Uterus (tissue), 3 donors: ENCODE measurements at regions not wholly inside any gene's neighbourhood (a gene's known extent, or its start where the extent isn't known, plus 50 kb on each side); places are given as distances from the start of the nearest gene placed in this dataset.
A peak's percentile ranks its signal among the peaks of the same experiment; 100 is the strongest.

ENCODE experiments used
- DNase-seq, 2 donors: peaks; one replicate each; pipeline ENCODE4 v3.0.0-alpha.2; 2019 to 2020
- H3K27ac ChIP-seq, 2 donors: fragments of 200-600 bp; sonication (generic); 1 replicate in 1 of 2; 2 replicates in 1 of 2; pipeline ENCODE4 v1.5.1; 2016 to 2018
- H3K27me3 ChIP-seq, 2 donors: fragments of 200-600 bp; sonication (generic); one replicate each; pipeline ENCODE4 v1.5.1; 2018 to 2019; ENCODE audit warnings: control low read depth in 1 of 2
- H3K36me3 ChIP-seq, 2 donors: fragments of 200-600 bp; sonication (generic); one replicate each; pipeline ENCODE4 v1.5.1; 2019; ENCODE audit warnings: control low read depth in 1 of 2
- H3K4me1 ChIP-seq, 2 donors: fragments of 200-600 bp; sonication (generic); one replicate each; pipeline ENCODE4 v1.5.1; 2018 to 2019; ENCODE audit warnings: control low read depth in 1 of 2
- H3K4me3 ChIP-seq, 2 donors: fragments of 200-600 bp; sonication (generic); 1 replicate in 1 of 2; 2 replicates in 1 of 2; pipeline ENCODE4 v1.5.1; 2018 to 2019; ENCODE audit warnings: mild to moderate bottlenecking in 1 of 2
- H3K9me3 ChIP-seq, 2 donors: fragments of 200-600 bp; sonication (generic); one replicate each; pipeline ENCODE4 v1.5.1; 2019; ENCODE audit warnings: control low read depth in 1 of 2
- CTCF ChIP-seq, 4 experiments: fragments of 200-600 bp in 2 of 4; fragments of 450-650 bp in 2 of 4; sonication (generic) in 2 of 4; IDR thresholded peaks; one replicate each; pipeline ENCODE4 v1.5.1; 2016 to 2019; ENCODE audit warnings: antibody characterized with exemption in 4 of 4, mild to moderate bottlenecking in 2 of 4, moderate library complexity in 1 of 4
- POLR2A ChIP-seq, 2 donors: fragments of 450-650 bp; IDR thresholded peaks; one replicate each; pipeline ENCODE4 v1.6.1; 2016; ENCODE audit warnings: antibody characterized with exemption in 2 of 2, mild to moderate bottlenecking in 1 of 2, moderate library complexity in 1 of 2
- intact Hi-C: fragments of 100-400 bp; cut with DNase I; formaldehyde crosslinking; loops from one replicate; pipeline ENCODE4 v1.15.1; 2023; ENCODE audit warnings: low total_unique reads
- donor health status: DM: yes; HTN: yes; CAD: no.

GRCh38 chr2:239753401-239753837, 271.7 kb downstream of the NDUFA10 start:
- Histone ChIP-seq H3K4me1 (peaks cover 0 to 14% of the 10 kb centered on the region in 2 donors), H3K27me3 (no peaks in the 10 kb centered on the region), H3K36me3 (no peaks in the 10 kb centered on the region), H3K9me3 (no peaks in the 10 kb centered on the region), H3K4me3 (no peak overlapping the region), H3K27ac (no peak overlapping the region)
- no peak for TF ChIP-seq CTCF (IDR thresholded peaks at IDR 0.05)
- no peak for TF ChIP-seq POLR2A (IDR thresholded peaks at IDR 0.05)
- intact Hi-C loops, result no loop called here
- DNase-seq, result no peak

- Histone ChIP-seq H3K27me3 (no peaks in the 10 kb centered on the region), H3K9me3 (no peaks in the 10 kb centered on the region), H3K27ac (no peak overlapping the region), H3K4me1 (peaks cover 0 to 14% of the 10 kb centered on the region in 2 donors), H3K4me3 (no peak overlapping the region), H3K36me3 (no peaks in the 10 kb centered on the region)
- intact Hi-C loops, result no loop called here
- TF ChIP-seq POLR2A (IDR thresholded peaks at IDR 0.05), result no peak
- no peak for TF ChIP-seq CTCF (IDR thresholded peaks at IDR 0.05)
- no peak for DNase-seq
Observed at GRCh38 chr2:239752951-239753350, 272.2 kb downstream of the NDUFA10 start.

- no peak for TF ChIP-seq CTCF (IDR thresholded peaks at IDR 0.05)
- no peak for TF ChIP-seq POLR2A (IDR thresholded peaks at IDR 0.05)
- H3K36me3 ChIP-seq, result no peaks in the 10 kb centered on the region
- no peaks in the 10 kb centered on the region for H3K27me3 ChIP-seq
- no peak overlapping the region for H3K4me3 ChIP-seq
- no peak overlapping the region for H3K27ac ChIP-seq
- no peaks in the 10 kb centered on the region for H3K9me3 ChIP-seq
- intact Hi-C loops, result no loop called here
- DNase-seq, result peak in 1 of 2 donors; percentile 31
- peaks cover 0 to 14% of the 10 kb centered on the region in 2 donors for H3K4me1 ChIP-seq
Observed at GRCh38 chr2:239751679-239752355, 273.3 kb downstream of the NDUFA10 start.

GRCh38 chr2:239750929-239751678, 274.0 kb downstream of the NDUFA10 start:
- no peaks in the 10 kb centered on the region for H3K9me3 ChIP-seq
- H3K36me3 ChIP-seq, result no peaks in the 10 kb centered on the region
- TF ChIP-seq POLR2A (IDR thresholded peaks at IDR 0.05) (no peak), CTCF (IDR thresholded peaks at IDR 0.05) (no peak)
- no peaks in the 10 kb centered on the region for H3K27me3 ChIP-seq
- peaks cover 0 to 14% of the 10 kb centered on the region in 2 donors for H3K4me1 ChIP-seq
- intact Hi-C loops, result no loop called here
- no peak for DNase-seq
- H3K4me3 ChIP-seq, result no peak overlapping the region
- H3K27ac ChIP-seq, result no peak overlapping the region
